HEK293 (cell line): ENCODE measurements at regions not wholly inside any gene's neighbourhood (a gene's known extent, or its start where the extent isn't known, plus 50 kb on each side); places are given as distances from the start of the nearest gene placed in this dataset.

ENCODE experiments used
- CTCF ChIA-PET: fragments of 350-600 bp; formaldehyde crosslinking; extraction: SDS; loops from one replicate; lab custom pipeline; 2021; ENCODE audit warnings: antibody characterized with exemption; lab: Yijun Ruan, JAX
- POLR2A ChIA-PET: fragments of 300-600 bp; formaldehyde crosslinking; extraction: SDS; loops from one replicate; lab custom pipeline; 2020; ENCODE audit warnings: antibody characterized with exemption, inconsistent platforms; lab: Yijun Ruan, JAX
- H3K27ac ChIP-seq: fragments of 200-500 bp; sonication (Bioruptor generic); 2 replicates; pipeline ENCODE4 v1.5.1; 2014; ENCODE audit warnings: low read depth, low read length, control low read depth, inconsistent platforms; ENCODE audit errors: extremely low read depth
- H3K36me3 ChIP-seq, 2 experiments: fragments of 200-500 bp in 1 of 2; sonication (Bioruptor generic) in 1 of 2; 1 replicate in 1 of 2; 2 replicates in 1 of 2; pipeline ENCODE4 v1.5.1; 2014 to 2017; ENCODE audit warnings: inconsistent platforms in 2 of 2, low read length in 2 of 2; ENCODE audit not compliant: control insufficient read depth in 2 of 2, insufficient read depth in 1 of 2
- H3K4me1 ChIP-seq: fragments of 200-500 bp; sonication (Bioruptor generic); 2 replicates; pipeline ENCODE4 v1.5.1; 2014; ENCODE audit warnings: mild to moderate bottlenecking, low read length, inconsistent platforms; ENCODE audit not compliant: control insufficient read depth, insufficient read depth
- H3K4me3 ChIP-seq: 2 replicates; pipeline ENCODE4 v1.5.1; 2011; ENCODE audit warnings: low read depth, mild to moderate bottlenecking, control low read depth, low read length, moderate library complexity
- H3K9me3 ChIP-seq: fragments of 200-500 bp; sonication (Bioruptor generic); 2 replicates; pipeline ENCODE4 v1.5.1; 2014; ENCODE audit warnings: low read depth, low read length, inconsistent platforms; ENCODE audit not compliant: control insufficient read depth, insufficient read depth
- HOXA7 ChIP-seq: sonication (generic); formaldehyde crosslinking; IDR thresholded peaks from 2 replicates; pipeline ENCODE4 v1.8.1; 2022; ENCODE audit warnings: missing genetic modification reagents, borderline replicate concordance
- KLF7 ChIP-seq: fragments of 450-650 bp; formaldehyde crosslinking; IDR thresholded peaks from 2 replicates; pipeline ENCODE4 v1.5.1; 2016; ENCODE audit warnings: missing biosample characterization, missing genetic modification characterization, borderline replicate concordance
- ZBTB1 ChIP-seq: fragments of 450-650 bp; formaldehyde crosslinking; IDR thresholded peaks from 2 replicates; pipeline ENCODE4 v1.5.1; 2016; ENCODE audit warnings: missing biosample characterization, missing genetic modification characterization
- ZBTB10 ChIP-seq: fragments of 450-650 bp; formaldehyde crosslinking; IDR thresholded peaks from 2 replicates; pipeline ENCODE4 v1.5.1; 2016; ENCODE audit warnings: missing biosample characterization, missing genetic modification characterization
- ZNF311 ChIP-seq: fragments of 450-650 bp; formaldehyde crosslinking; IDR thresholded peaks from 2 replicates; pipeline ENCODE4 v1.5.1; 2017; ENCODE audit warnings: missing biosample characterization, missing genetic modification characterization, borderline replicate concordance
- ZNF366 ChIP-seq: fragments of 450-650 bp; formaldehyde crosslinking; conservative IDR thresholded peaks from 2 replicates; pipeline ENCODE4 v1.5.1; 2016; ENCODE audit warnings: missing biosample characterization, missing genetic modification characterization
- ZNF473 ChIP-seq: fragments of 450-650 bp; formaldehyde crosslinking; IDR thresholded peaks from 2 replicates; pipeline ENCODE4 v1.5.1; 2017; ENCODE audit warnings: missing biosample characterization, missing genetic modification characterization
- ZNF560 ChIP-seq: fragments of 450-650 bp; formaldehyde crosslinking; IDR thresholded peaks from 2 replicates; pipeline ENCODE4 v1.5.1; 2017; ENCODE audit warnings: missing biosample characterization, missing genetic modification characterization, borderline replicate concordance
- ZNF585B ChIP-seq: fragments of 450-650 bp; formaldehyde crosslinking; IDR thresholded peaks from 2 replicates; pipeline ENCODE4 v1.5.1; 2016; ENCODE audit warnings: missing biosample characterization, missing genetic modification characterization
- TF ChIP-seq, protein P1 (sequence below): fragments of 450-650 bp; formaldehyde crosslinking; IDR thresholded peaks from 2 replicates; pipeline ENCODE4 v1.5.1; 2016; ENCODE audit warnings: missing biosample characterization, missing genetic modification characterization
- TF ChIP-seq, protein P2 (sequence below): fragments of 450-650 bp; formaldehyde crosslinking; IDR thresholded peaks from 2 replicates; pipeline ENCODE4 v1.5.1; 2016; ENCODE audit warnings: missing biosample characterization, missing genetic modification characterization

GRCh38 chr1:29397981-29398380 is 161.7 kb downstream of the PTPRU start:
- POLR2A ChIA-PET = no interaction called here
- no peaks in the 10 kb centered on the region for H3K36me3 ChIP-seq
- no peak overlapping the region for H3K27ac ChIP-seq
- H3K4me3 ChIP-seq = no peak overlapping the region
- H3K4me1 ChIP-seq = no peaks in the 10 kb centered on the region
- CTCF ChIA-PET = interaction anchor here (0.6 to 1.3 kb wide), 3 partner anchors 10 to 833 kb away, joined by 3 read pairs; no protein-coding TSS in a partner anchor
- TF ChIP-seq, protein P1, sequence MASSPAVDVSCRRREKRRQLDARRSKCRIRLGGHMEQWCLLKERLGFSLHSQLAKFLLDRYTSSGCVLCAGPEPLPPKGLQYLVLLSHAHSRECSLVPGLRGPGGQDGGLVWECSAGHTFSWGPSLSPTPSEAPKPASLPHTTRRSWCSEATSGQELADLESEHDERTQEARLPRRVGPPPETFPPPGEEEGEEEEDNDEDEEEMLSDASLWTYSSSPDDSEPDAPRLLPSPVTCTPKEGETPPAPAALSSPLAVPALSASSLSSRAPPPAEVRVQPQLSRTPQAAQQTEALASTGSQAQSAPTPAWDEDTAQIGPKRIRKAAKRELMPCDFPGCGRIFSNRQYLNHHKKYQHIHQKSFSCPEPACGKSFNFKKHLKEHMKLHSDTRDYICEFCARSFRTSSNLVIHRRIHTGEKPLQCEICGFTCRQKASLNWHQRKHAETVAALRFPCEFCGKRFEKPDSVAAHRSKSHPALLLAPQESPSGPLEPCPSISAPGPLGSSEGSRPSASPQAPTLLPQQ (tag by site-specific recombination) = no peak
- no peaks in the 10 kb centered on the region for H3K9me3 ChIP-seq

- CTCF ChIA-PET = interaction anchor here (0.6 to 1.3 kb wide), 4 partner anchors 10 to 963 kb away, joined by 3 read pairs; no protein-coding TSS in a partner anchor
- Histone ChIP-seq H3K4me1 (no peaks in the 10 kb centered on the region), H3K4me3 (no peak overlapping the region), H3K27ac (no peak overlapping the region), H3K36me3 (no peaks in the 10 kb centered on the region), H3K9me3 (no peaks in the 10 kb centered on the region)
- POLR2A ChIA-PET = no interaction called here
- TF ChIP-seq ZBTB1 (tag by site-specific recombination) (no peak), ZNF366 (tag by site-specific recombination) (no peak), KLF7 (tag by site-specific recombination) (no peak), ZBTB10 (no peak), ZNF311 (no peak), HOXA7 (CRISPR knock-in tag) (no peak)
Observed at GRCh38 chr1:29397256-29397590, 160.9 kb downstream of the PTPRU start.

DNA sequence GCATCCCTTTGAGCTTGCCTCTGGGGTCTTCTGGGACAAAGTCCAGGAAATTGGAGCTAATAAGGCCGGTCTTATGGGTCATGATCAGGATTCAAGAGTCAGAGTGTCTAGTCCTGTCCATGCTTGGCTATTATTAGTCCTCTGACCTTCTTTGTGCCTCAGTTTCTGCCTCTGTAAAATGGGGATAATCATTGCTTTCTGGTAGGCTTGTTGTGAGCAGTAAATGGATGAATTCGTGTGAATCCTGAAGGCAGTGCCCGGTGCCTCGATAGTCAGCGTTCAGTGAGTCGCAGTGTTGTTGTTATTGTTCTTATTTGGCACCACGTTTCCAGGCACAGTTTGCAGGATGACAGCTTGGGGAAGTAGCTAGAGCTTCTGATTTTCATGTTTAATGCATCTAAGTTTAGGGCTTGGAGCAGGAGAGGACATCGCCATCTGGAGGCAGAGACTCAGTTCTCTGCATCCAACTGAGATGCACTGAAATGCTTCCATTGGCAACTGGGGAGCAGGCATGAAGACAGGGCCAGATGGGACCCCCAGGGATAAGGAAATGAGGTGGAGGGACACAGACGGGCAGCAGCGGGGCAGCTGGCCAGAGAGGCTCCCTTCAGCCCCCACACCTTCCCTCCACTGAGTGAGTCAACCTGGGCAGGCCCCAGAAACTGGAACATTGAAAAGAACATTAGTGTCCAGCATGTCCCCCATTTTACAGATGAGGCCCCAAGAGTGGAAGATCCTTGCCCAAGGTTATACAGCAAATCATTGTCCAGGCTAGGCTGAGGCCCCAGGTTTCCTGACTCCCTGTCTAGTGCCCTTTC is 160.3 kb downstream of the PTPRU start:
- Histone ChIP-seq H3K36me3 (no peaks in the 10 kb centered on the region), H3K27ac (no peak overlapping the region), H3K9me3 (no peaks in the 10 kb centered on the region), H3K4me1 (no peaks in the 10 kb centered on the region), H3K4me3 (no peak overlapping the region)
- CTCF ChIA-PET = interaction anchor here (0.6 to 1.3 kb wide), 5 partner anchors 11 to 963 kb away, joined by 3 read pairs; no protein-coding TSS in a partner anchor
- POLR2A ChIA-PET = no interaction called here
- TF ChIP-seq ZNF585B (tag by site-specific recombination) = no peak
- no peak for TF ChIP-seq ZNF473 (tag by site-specific recombination)
- TF ChIP-seq ZNF560 = no peak
- TF ChIP-seq, protein P2, sequence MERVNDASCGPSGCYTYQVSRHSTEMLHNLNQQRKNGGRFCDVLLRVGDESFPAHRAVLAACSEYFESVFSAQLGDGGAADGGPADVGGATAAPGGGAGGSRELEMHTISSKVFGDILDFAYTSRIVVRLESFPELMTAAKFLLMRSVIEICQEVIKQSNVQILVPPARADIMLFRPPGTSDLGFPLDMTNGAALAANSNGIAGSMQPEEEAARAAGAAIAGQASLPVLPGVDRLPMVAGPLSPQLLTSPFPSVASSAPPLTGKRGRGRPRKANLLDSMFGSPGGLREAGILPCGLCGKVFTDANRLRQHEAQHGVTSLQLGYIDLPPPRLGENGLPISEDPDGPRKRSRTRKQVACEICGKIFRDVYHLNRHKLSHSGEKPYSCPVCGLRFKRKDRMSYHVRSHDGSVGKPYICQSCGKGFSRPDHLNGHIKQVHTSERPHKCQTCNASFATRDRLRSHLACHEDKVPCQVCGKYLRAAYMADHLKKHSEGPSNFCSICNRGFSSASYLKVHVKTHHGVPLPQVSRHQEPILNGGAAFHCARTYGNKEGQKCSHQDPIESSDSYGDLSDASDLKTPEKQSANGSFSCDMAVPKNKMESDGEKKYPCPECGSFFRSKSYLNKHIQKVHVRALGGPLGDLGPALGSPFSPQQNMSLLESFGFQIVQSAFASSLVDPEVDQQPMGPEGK (tag by site-specific recombination) = no peak
- no peak for TF ChIP-seq ZBTB10
